ENCODE measurements at regions not wholly inside any gene's neighbourhood (a gene's known extent, or its start where the extent isn't known, plus 50 kb on each side); places are given as distances from the start of the nearest gene placed in this dataset.

GRCh38 chr2:16254356-16254965, 314.1 kb downstream of the MYCN start:
- TF ChIP-seq CTCF (IDR thresholded peaks at IDR 0.05; ENCODE audit: insufficient read depth, low read length, poor library complexity, severe bottlenecking) (no peak), EZH2phosphoT487 (conservative IDR thresholded peaks at IDR 0.05; ENCODE audit: low read length) (no peak)
